ENCODE measurements at regions not wholly inside any gene's neighbourhood (a gene's known extent, or its start where the extent isn't known, plus 50 kb on each side); places are given as distances from the start of the nearest gene placed in this dataset.

DNA sequence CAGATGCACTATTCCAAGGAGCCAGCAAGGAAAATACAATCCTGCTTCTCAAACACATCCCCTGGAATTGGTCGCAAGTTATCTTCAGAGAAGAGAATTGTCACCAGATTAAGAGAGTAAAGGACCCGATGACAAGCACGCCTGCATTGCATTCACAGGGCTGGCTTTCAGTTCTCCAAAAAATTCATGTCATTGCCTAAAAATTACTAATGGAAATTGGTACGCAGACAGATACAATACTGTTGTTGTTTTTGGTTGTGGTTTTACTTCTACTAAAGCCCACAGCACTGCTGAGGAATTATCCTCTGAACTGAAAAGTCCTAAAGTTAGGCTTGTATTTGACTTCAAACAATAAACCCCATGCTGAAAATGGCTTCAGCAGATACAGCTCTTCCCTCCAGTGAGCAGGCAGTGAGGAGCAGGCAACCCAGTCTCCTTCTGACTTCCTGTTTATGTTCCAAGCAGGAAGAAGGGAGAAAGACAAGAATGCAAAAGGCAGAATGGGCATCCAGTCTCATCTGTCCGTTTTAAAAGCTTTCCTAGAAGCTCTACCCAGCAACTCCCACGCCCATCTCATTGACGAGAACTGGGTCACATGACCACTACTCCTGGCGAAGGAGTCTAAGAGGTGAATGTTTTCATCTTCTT is 80.6 kb upstream of the ZNF366 start (continued):
- no peak for TF ChIP-seq NFATC3 (IDR thresholded peaks at IDR 0.05)
- TF ChIP-seq, protein P1, sequence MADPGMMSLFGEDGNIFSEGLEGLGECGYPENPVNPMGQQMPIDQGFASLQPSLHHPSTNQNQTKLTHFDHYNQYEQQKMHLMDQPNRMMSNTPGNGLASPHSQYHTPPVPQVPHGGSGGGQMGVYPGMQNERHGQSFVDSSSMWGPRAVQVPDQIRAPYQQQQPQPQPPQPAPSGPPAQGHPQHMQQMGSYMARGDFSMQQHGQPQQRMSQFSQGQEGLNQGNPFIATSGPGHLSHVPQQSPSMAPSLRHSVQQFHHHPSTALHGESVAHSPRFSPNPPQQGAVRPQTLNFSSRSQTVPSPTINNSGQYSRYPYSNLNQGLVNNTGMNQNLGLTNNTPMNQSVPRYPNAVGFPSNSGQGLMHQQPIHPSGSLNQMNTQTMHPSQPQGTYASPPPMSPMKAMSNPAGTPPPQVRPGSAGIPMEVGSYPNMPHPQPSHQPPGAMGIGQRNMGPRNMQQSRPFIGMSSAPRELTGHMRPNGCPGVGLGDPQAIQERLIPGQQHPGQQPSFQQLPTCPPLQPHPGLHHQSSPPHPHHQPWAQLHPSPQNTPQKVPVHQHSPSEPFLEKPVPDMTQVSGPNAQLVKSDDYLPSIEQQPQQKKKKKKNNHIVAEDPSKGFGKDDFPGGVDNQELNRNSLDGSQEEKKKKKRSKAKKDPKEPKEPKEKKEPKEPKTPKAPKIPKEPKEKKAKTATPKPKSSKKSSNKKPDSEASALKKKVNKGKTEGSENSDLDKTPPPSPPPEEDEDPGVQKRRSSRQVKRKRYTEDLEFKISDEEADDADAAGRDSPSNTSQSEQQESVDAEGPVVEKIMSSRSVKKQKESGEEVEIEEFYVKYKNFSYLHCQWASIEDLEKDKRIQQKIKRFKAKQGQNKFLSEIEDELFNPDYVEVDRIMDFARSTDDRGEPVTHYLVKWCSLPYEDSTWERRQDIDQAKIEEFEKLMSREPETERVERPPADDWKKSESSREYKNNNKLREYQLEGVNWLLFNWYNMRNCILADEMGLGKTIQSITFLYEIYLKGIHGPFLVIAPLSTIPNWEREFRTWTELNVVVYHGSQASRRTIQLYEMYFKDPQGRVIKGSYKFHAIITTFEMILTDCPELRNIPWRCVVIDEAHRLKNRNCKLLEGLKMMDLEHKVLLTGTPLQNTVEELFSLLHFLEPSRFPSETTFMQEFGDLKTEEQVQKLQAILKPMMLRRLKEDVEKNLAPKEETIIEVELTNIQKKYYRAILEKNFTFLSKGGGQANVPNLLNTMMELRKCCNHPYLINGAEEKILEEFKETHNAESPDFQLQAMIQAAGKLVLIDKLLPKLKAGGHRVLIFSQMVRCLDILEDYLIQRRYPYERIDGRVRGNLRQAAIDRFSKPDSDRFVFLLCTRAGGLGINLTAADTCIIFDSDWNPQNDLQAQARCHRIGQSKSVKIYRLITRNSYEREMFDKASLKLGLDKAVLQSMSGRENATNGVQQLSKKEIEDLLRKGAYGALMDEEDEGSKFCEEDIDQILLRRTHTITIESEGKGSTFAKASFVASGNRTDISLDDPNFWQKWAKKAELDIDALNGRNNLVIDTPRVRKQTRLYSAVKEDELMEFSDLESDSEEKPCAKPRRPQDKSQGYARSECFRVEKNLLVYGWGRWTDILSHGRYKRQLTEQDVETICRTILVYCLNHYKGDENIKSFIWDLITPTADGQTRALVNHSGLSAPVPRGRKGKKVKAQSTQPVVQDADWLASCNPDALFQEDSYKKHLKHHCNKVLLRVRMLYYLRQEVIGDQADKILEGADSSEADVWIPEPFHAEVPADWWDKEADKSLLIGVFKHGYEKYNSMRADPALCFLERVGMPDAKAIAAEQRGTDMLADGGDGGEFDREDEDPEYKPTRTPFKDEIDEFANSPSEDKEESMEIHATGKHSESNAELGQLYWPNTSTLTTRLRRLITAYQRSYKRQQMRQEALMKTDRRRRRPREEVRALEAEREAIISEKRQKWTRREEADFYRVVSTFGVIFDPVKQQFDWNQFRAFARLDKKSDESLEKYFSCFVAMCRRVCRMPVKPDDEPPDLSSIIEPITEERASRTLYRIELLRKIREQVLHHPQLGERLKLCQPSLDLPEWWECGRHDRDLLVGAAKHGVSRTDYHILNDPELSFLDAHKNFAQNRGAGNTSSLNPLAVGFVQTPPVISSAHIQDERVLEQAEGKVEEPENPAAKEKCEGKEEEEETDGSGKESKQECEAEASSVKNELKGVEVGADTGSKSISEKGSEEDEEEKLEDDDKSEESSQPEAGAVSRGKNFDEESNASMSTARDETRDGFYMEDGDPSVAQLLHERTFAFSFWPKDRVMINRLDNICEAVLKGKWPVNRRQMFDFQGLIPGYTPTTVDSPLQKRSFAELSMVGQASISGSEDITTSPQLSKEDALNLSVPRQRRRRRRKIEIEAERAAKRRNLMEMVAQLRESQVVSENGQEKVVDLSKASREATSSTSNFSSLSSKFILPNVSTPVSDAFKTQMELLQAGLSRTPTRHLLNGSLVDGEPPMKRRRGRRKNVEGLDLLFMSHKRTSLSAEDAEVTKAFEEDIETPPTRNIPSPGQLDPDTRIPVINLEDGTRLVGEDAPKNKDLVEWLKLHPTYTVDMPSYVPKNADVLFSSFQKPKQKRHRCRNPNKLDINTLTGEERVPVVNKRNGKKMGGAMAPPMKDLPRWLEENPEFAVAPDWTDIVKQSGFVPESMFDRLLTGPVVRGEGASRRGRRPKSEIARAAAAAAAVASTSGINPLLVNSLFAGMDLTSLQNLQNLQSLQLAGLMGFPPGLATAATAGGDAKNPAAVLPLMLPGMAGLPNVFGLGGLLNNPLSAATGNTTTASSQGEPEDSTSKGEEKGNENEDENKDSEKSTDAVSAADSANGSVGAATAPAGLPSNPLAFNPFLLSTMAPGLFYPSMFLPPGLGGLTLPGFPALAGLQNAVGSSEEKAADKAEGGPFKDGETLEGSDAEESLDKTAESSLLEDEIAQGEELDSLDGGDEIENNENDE (IDR thresholded peaks at IDR 0.05; ENCODE audit: low read depth, low read length), result no peak
- TF ChIP-seq NUFIP1 (IDR thresholded peaks at IDR 0.05; ENCODE audit: partially characterized antibody), result no peak
- TF ChIP-seq, protein P2, sequence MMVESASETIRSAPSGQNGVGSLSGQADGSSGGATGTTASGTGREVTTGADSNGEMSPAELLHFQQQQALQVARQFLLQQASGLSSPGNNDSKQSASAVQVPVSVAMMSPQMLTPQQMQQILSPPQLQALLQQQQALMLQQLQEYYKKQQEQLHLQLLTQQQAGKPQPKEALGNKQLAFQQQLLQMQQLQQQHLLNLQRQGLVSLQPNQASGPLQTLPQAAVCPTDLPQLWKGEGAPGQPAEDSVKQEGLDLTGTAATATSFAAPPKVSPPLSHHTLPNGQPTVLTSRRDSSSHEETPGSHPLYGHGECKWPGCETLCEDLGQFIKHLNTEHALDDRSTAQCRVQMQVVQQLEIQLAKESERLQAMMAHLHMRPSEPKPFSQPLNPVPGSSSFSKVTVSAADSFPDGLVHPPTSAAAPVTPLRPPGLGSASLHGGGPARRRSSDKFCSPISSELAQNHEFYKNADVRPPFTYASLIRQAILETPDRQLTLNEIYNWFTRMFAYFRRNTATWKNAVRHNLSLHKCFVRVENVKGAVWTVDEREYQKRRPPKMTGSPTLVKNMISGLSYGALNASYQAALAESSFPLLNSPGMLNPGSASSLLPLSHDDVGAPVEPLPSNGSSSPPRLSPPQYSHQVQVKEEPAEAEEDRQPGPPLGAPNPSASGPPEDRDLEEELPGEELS (CRISPR knock-in tag; IDR thresholded peaks at IDR 0.05; ENCODE audit: borderline replicate concordance), result no peak
- TF ChIP-seq RAD21 (CRISPR knock-in tag; conservative IDR thresholded peaks at IDR 0.05 in 1 of 2, IDR thresholded peaks at IDR 0.05 in 1 of 2), result no peak
- TF ChIP-seq ZNF408 (CRISPR knock-in tag; IDR thresholded peaks at IDR 0.05; ENCODE audit: low read depth), result no peak
- no peak for TF ChIP-seq NFXL1 (CRISPR knock-in tag; IDR thresholded peaks at IDR 0.05)
- 0 out of 2 replicates have a peak, but pooled peaks have one; percentile 55 for TF ChIP-seq ZNF311 (CRISPR knock-in tag; IDR thresholded peaks at IDR 0.05)
- TF ChIP-seq, protein P3, sequence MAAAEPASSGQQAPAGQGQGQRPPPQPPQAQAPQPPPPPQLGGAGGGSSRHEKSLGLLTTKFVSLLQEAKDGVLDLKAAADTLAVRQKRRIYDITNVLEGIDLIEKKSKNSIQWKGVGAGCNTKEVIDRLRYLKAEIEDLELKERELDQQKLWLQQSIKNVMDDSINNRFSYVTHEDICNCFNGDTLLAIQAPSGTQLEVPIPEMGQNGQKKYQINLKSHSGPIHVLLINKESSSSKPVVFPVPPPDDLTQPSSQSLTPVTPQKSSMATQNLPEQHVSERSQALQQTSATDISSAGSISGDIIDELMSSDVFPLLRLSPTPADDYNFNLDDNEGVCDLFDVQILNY (CRISPR knock-in tag; IDR thresholded peaks at IDR 0.05), result no peak
- TF ChIP-seq ZNF644 (tag; IDR thresholded peaks at IDR 0.05; ENCODE audit: low read depth), result 0 out of 2 replicates have a peak, but pooled peaks have one; percentile 60
- TF ChIP-seq, protein P4, sequence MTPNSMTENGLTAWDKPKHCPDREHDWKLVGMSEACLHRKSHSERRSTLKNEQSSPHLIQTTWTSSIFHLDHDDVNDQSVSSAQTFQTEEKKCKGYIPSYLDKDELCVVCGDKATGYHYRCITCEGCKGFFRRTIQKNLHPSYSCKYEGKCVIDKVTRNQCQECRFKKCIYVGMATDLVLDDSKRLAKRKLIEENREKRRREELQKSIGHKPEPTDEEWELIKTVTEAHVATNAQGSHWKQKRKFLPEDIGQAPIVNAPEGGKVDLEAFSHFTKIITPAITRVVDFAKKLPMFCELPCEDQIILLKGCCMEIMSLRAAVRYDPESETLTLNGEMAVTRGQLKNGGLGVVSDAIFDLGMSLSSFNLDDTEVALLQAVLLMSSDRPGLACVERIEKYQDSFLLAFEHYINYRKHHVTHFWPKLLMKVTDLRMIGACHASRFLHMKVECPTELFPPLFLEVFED (CRISPR knock-in tag; conservative IDR thresholded peaks at IDR 0.05), result no peak; the same call in 1 of the 2 replicates
- no peak for TF ChIP-seq NFIC (IDR thresholded peaks at IDR 0.05)
